Spleen (tissue), 7 donors: ENCODE measurements at regions not wholly inside any gene's neighbourhood (a gene's known extent, or its start where the extent isn't known, plus 50 kb on each side); places are given as distances from the start of the nearest gene placed in this dataset.

Experiments
- CTCF ChIP-seq, 11 experiments: fragments of 200-600 bp in 7 of 11; fragments of 450-650 bp in 4 of 11; sonication (generic) in 4 of 11; IDR thresholded peaks in 8 of 11; conservative IDR thresholded peaks in 3 of 11; 1 replicate in 7 of 11; 2 replicates in 4 of 11; pipeline versions ENCODE4 v1.4.0 to v1.8.0; 2016 to 2021; ENCODE audit warnings: antibody characterized with exemption in 11 of 11, inconsistent platforms in 4 of 11, mild to moderate bottlenecking in 1 of 11
- POLR2A ChIP-seq, 3 donors: fragments of 450-650 bp; IDR thresholded peaks; one replicate each; pipeline ENCODE4 v1.5.1; 2017; ENCODE audit warnings: antibody characterized with exemption in 3 of 3, mild to moderate bottlenecking in 1 of 3
- POLR2AphosphoS5 ChIP-seq, 3 donors: sonication (generic); formaldehyde crosslinking; IDR thresholded peaks; one replicate each; pipeline ENCODE4 v1.5.1; 2017; ENCODE audit warnings: antibody characterized with exemption in 3 of 3
- donor health status: DM: no; HTN: no; CAD: no; lungs with moderate emphysema.
- donor health status: DM: no; HTN: no; CAD: no.
- donor health status: DM: no; HTN: no; CAD: no.

GRCh38 chr2:209095432-209095831 lies 328.4 kb upstream of the MAP2 start:
- TF ChIP-seq POLR2A (IDR thresholded peaks at IDR 0.05): no peak
- TF ChIP-seq CTCF (IDR thresholded peaks at IDR 0.05 in 8 of 11, conservative IDR thresholded peaks at IDR 0.05 in 3 of 11): no peak
- no peak for TF ChIP-seq POLR2AphosphoS5 (IDR thresholded peaks at IDR 0.05)
